ENCODE measurements at regions not wholly inside any gene's neighbourhood (a gene's known extent, or its start where the extent isn't known, plus 50 kb on each side); places are given as distances from the start of the nearest gene placed in this dataset.

- TF ChIP-seq POLR2A (IDR thresholded peaks at IDR 0.05; ENCODE audit: low read depth, low read length) (no peak), POLR2AphosphoS5 (IDR thresholded peaks at IDR 0.05; ENCODE audit: low read depth, low read length) (no peak), TAF1 (IDR thresholded peaks at IDR 0.05; ENCODE audit: low read depth, low read length) (no peak), PAX5 (IDR thresholded peaks at IDR 0.05; ENCODE audit: insufficient read depth, low read length, severe bottlenecking) (no peak), SPI1 (IDR thresholded peaks at IDR 0.05; ENCODE audit: low read depth, low read length) (no peak), POU2F2 (IDR thresholded peaks at IDR 0.05; ENCODE audit: low read depth, low read length) (no peak)
These were observed 78.5 kb upstream of the HK2 start for GRCh38 chr2:74755386-74755785.
